HG03135 (cell line): ENCODE measurements at regions not wholly inside any gene's neighbourhood (a gene's known extent, or its start where the extent isn't known, plus 50 kb on each side); places are given as distances from the start of the nearest gene placed in this dataset.

Source experiments
- ATAC-seq: cut with Tn5 transposase; IDR thresholded peaks from one replicate; pipeline ENCODE4 v1.9.1; 2021; ENCODE audit warnings: mild to moderate bottlenecking, moderate library complexity; ENCODE audit not compliant: unreplicated experiment

DNA sequence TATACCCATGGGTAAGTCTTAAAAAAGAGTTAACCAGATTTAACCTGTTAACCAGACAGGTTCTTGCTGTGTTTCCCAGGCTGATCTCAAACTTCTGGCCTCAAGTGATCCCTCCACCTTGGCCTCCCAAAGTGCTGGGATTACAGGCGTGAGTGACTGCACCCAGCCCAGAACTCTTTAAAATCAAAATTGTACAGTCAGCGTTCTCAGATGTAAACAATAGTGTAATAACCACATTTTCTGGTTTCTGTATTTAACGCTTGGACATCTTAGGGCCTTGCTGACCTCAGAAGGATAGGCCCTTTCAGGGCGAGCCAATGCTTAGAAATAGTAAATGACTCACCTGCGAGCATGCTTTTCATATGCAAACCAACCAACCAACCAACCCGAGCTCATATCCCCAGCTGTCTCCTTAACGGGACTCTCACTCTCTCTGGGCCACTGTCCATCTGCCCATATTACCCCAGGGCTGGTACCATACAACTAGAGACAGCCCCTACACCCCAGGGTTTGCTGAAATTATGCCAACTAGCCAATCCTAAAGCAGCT, 415.0 kb upstream of the XYLT1 start:
- ATAC-seq = no peak

DNA sequence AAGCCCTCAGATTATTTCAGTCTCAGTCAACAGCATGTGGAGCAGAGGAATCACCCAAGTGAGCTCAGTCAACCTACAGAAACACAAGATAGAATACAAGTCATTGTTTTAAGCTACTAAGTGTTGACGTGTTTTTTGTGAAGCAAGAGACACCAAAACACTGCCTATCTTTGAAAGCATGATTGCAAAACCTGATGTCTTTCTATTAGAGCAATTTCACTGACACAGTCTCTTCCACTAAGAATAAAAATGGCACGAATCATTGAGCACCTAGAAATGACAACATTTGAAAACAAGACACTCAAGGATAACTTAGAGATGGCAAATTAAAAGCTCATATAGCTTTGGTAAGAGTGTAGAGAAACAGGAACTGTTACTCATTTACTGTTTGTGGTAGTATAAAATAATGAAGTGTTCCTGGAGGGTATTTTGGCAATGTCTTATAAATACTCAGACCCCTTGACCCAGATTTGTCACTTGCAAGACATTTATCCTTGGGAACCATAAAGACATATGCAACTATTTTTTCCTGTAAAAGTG, 407.1 kb upstream of the XYLT1 start:
- ATAC-seq = no peak

DNA sequence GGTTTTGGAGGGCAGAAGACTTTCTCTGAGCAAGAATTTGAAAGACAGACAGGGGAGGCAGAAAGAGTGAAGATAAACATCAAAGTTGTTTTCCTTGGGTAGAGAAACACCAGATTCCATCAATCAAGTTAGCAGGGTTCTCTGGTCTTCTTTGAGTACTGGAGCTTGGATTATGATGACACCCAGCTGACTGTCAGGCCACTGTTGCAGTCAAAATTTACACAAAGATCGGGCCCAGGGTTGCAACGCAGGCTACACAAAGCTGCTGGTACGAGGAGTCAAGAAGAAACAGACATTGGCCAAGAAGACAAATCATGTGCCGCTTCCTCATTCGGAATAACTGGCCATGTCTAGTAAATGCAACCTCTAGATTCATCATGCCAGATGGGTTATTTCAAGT, 396.2 kb upstream of the XYLT1 start:
- ATAC-seq = no peak

DNA sequence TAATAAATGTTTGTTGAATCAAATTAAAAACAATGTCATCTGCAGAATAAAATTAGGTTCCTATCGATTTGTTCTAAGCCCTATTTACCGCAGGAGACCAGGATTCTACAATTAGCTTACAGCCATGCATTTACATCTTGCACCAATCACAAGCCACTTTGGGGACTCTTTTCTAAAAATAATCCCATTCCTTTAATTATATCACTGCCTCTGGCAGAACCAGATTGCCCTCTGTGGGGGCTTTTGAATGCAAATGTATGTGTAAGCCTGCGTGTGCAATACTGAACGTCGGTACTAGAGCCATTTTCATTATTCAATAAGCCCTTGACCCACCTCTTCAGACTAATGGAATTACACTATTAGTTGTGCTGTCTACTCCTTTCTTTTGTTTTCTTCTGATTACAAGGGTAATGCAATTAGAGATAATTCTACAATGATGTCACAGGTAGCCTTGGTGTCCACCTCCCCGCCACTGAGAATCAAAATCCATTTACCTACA, 391.3 kb upstream of the XYLT1 start:
- no peak for ATAC-seq

DNA sequence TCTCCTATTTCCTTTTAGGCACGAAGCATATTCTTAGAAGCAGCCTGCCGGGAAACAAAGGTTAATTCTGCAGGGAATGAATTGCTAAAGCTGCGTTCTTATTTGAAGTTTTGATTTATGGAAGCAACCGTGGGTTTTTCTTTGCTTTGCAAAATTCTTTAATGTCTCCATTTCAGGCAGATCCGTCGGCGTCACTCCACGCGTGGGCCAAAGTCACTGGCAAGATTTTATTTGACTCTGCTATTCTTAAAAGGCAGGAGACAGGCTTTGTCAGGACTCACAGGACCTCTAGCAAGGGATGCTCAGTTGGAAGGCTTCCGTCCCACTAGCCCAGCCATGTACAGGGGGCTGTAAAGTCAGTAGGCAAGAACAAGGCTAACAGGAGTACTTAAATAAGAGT, 387.3 kb upstream of the XYLT1 start:
- ATAC-seq = no peak

GRCh38 chr16:17853958-17854357, 383.2 kb upstream of the XYLT1 start:
- ATAC-seq = no peak

- no peak for ATAC-seq
Observed at GRCh38 chr16:17852977-17853702, 382.4 kb upstream of the XYLT1 start.

GRCh38 chr16:17850581-17851250, 380.0 kb upstream of the XYLT1 start:
- no peak for ATAC-seq

- ATAC-seq = no peak
Observed at GRCh38 chr16:17847234-17847795, 376.6 kb upstream of the XYLT1 start.

DNA sequence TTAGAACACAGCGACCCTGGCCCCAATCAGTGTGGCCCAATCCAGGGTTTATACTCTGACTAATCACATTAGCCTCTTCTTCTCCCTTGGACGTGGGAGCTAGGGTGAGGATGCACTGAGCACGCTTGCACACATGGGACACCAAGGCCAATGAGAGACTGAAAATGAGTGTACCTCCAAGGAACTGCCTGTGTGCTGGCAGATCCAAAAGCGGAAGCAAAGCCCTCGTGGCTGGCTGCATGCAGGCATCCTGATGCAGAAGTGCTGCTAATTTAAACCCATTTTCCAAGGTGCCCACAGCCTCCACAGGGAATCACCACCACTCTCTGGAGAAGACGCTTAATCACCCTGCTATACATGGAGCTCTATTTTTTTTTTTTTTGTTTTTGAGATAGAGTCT, 375.3 kb upstream of the XYLT1 start:
- ATAC-seq = no peak

DNA sequence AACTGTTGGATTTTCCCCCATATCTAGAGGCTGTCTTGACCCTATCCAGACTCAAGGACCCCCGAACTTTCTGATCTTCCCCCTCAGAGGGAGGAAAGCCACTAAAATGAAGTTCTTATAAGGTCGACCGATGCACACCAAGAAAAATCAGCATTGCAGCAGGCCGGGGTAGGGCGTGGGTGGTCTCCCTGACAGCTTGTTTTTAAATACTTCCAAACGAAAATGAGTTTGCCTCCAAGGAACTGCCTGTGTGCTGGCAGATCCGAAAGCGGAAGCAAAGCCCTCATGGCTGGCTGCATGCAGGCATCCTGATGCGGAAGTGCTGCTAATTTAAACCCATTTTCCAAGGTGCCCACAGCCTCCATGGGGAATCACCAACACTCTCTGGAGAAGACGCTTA, 374.3 kb upstream of the XYLT1 start:
- ATAC-seq = no peak

DNA sequence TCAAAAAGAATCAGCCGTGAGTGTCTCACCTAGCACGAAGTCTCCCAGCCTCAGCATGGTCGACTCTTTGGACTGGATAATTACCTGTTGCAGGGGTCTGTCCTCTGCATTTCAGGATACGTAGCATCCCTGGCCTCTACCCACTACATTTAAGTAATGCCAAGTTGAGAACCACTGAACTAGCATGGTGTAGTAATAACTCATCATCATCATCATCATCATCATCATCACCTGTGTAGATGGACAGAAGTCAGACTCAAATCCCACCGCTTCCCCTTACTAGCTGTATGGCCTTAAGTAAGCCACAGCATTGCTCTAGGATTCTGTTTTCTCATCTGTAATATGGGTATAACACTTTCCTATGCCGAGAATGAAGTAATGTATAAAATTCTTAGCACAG, 373.1 kb upstream of the XYLT1 start:
- no peak for ATAC-seq

DNA sequence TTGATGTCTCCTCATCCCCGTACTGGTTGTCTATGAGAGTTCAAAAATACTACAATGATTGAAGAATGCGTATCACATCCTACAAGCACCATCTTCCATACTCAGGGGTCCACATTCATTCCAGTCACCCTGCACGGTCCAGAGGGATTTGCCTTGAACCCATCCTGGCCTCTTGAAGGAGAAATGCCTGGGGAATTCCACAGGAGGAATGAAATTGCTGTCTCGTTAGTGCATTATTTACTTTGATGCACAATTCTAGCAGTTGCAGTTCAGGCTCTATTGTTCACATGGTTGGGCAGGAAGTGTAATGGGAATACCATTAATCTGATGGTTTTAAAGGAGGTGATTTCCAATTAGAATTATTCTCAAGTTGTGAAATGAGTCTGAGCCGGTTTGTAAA, 369.1 kb upstream of the XYLT1 start:
- ATAC-seq = no peak

GRCh38 chr16:17839272-17839671, 368.5 kb upstream of the XYLT1 start:
- no peak for ATAC-seq

DNA sequence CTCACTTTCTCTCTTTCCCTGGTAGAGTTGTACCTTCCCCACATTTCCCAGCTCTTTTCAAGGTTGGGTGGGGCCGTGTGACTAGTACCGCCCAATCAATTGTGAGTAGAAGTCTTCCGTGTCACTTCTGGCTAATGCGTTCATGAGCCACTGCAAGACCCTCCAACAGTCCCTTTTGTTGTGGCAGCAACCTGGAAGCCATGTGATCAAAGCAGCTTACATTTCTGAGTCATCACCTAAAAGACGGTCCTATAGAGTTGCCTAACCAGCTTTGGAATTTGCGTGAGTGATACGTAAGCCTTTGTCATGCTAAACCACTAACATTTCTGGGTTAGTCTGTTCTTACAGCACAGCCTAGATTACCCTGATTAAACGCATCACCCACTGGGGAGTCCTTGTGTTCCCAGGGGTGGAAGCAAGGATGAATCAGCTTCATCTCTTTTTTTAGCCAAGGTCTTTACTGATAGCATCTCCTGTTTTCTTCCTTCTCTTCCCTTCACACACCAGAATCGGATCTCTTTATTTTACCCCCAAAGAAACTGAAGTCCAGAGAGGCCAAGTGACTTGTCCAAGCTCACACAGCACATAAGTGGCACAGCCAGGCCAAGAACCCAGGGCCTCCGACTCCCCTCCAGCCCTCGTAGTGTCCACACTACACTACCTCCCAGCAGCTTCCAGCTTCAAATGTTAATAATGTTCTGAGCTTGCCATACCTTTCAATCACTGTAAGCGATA, 366.3 kb upstream of the XYLT1 start:
- no peak for ATAC-seq

- ATAC-seq = no peak
Observed at GRCh38 chr16:17835118-17835876, 364.5 kb upstream of the XYLT1 start.

- no peak for ATAC-seq
Observed at GRCh38 chr16:17832738-17833137, 362.0 kb upstream of the XYLT1 start.

DNA sequence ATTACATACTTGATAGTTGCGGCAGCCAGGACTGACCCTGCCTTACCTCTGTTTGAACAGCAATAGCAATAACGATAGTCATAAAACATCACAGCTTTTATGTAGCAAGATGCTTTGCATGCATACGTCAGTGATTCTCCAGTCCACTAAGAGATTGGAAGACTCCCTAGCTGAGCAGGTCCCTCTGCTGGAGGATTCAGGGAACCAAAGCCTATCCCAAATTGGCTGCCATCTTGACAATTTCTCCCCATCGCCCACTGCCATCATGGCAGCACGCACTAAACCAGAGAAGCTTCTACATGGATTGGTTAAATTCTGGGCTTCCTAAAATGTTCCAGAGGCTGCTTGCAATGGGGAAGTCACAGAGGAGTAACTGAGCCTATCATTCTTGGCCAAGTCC, 360.6 kb upstream of the XYLT1 start:
- ATAC-seq = no peak

GRCh38 chr16:17830651-17831050, 359.9 kb upstream of the XYLT1 start:
- no peak for ATAC-seq

GRCh38 chr16:17829811-17830210, 359.1 kb upstream of the XYLT1 start:
- ATAC-seq = no peak
